HCT116 (cell line): ENCODE measurements at regions not wholly inside any gene's neighbourhood (a gene's known extent, or its start where the extent isn't known, plus 50 kb on each side); places are given as distances from the start of the nearest gene placed in this dataset.

ENCODE experiments used
- ATAC-seq: fragments of 200-7000 bp; cut with Tn5 transposase; 2 replicates; pipeline ENCODE4 v1.9.1; 2020; ENCODE audit warnings: mild to moderate bottlenecking, moderate library complexity
- BruUV-seq: library from RNA; stranded (reverse); fragments of 400-500 nt; replicated peaks from 2 replicates; lab custom pipeline; 2021; lab: Mats Ljungman, UMichigan
- CTCF ChIA-PET: fragments of 300-600 bp; sonication (Branson Sonifier 250); formaldehyde crosslinking; loops from one replicate; lab custom pipeline; 2021; ENCODE audit warnings: antibody characterized with exemption; lab: Charles Lee
- POLR2A ChIA-PET: fragments of 300-600, 350-600 bp; sonication (Branson Sonifier 250); formaldehyde crosslinking; loops from one replicate; lab custom pipeline; 2021; ENCODE audit warnings: antibody characterized with exemption; lab: Charles Lee
- RAD21 ChIA-PET, 2 experiments: fragments of 300-600 bp; sonication (Branson Sonifier 250); formaldehyde crosslinking; loops; one replicate each; lab custom pipeline; 2023; ENCODE audit warnings: low total read pairs in 2 of 2; ENCODE audit not compliant: uncharacterized antibody in 2 of 2, unreplicated experiment in 2 of 2, low non-redundant PET in 1 of 2; lab: Charles Lee
- DNase-seq: peaks from one replicate; pipeline ENCODE4 v3.0.0-alpha.2; 2010; ENCODE audit warnings: low read depth, low spot score
- H2AFZ ChIP-seq: fragments of 200-600 bp; shearing (Covaris generic), sonication (generic); 2 replicates; pipeline ENCODE4 v1.6.1; 2017; ENCODE audit warnings: low read depth, mixed run types, mixed read lengths, antibody characterized with exemption, low read length; ENCODE audit not compliant: poor library complexity, severe bottlenecking
- H3K27ac ChIP-seq: 2 replicates; pipeline ENCODE4 v1.5.1; 2012; ENCODE audit warnings: low read depth, low read length
- H3K27me3 ChIP-seq: fragments of 200-600 bp; sonication (generic); 2 replicates; pipeline ENCODE4 v1.6.1; 2016; ENCODE audit warnings: mixed run types, low read length, mixed read lengths; ENCODE audit not compliant: insufficient read depth
- H3K36me3 ChIP-seq, 2 experiments: fragments of 200-500 bp in 1 of 2; fragments of 200-600 bp in 1 of 2; sonication (Bioruptor generic) in 1 of 2; sonication (generic) in 1 of 2; 2 replicates each; pipeline versions ENCODE4 v1.5.1 to v1.6.1; 2014 to 2016; ENCODE audit warnings: low read length in 2 of 2, inconsistent platforms in 1 of 2, mixed read lengths in 1 of 2, mixed run types in 1 of 2; ENCODE audit not compliant: insufficient read depth in 2 of 2, control insufficient read depth in 1 of 2
- H3K4me1 ChIP-seq, 2 experiments: fragments of 200-600 bp in 1 of 2; sonication (generic) in 1 of 2; 2 replicates each; pipeline versions ENCODE4 v1.5.1 to v1.6.1; 2012 to 2017; ENCODE audit warnings: low read length in 2 of 2, inconsistent platforms in 1 of 2, mild to moderate bottlenecking in 1 of 2, mixed read lengths in 1 of 2, mixed run types in 1 of 2, moderate library complexity in 1 of 2; ENCODE audit not compliant: insufficient read depth in 2 of 2, control insufficient read depth in 1 of 2
- H3K4me2 ChIP-seq: fragments of 200-600 bp; sonication (generic); 2 replicates; pipeline ENCODE4 v1.6.1; 2017; ENCODE audit warnings: mixed run types, low read length, mixed read lengths
- H3K4me3 ChIP-seq, 2 experiments: fragments of 200-600 bp in 1 of 2; sonication (generic) in 1 of 2; replicated peaks in 1 of 2; 2 replicates each; pipeline ENCODE4 v1.5.1; 2011 to 2016; ENCODE audit warnings: low read length in 2 of 2, control low read depth in 1 of 2, low read depth in 1 of 2, mild to moderate bottlenecking in 1 of 2, mixed read lengths in 1 of 2, mixed run types in 1 of 2
- H3K79me2 ChIP-seq: fragments of 200-600 bp; sonication (generic); 2 replicates; pipeline ENCODE4 v1.6.1; 2017; ENCODE audit warnings: mild to moderate bottlenecking, mixed run types, low read length, moderate library complexity, mixed read lengths; ENCODE audit not compliant: insufficient read depth
- H3K9ac ChIP-seq: fragments of 200-600 bp; sonication (generic); 2 replicates; pipeline ENCODE4 v1.6.1; 2016; ENCODE audit warnings: low read length, mixed read lengths
- H3K9me2 ChIP-seq: fragments of 200-600 bp; sonication (generic), shearing (Covaris generic); 2 replicates; pipeline ENCODE4 v1.6.1; 2017; ENCODE audit warnings: mixed run types, mild to moderate bottlenecking, moderate library complexity; ENCODE audit not compliant: insufficient read depth
- H3K9me3 ChIP-seq, 2 experiments: fragments of 200-500 bp in 1 of 2; fragments of 200-600 bp in 1 of 2; sonication (Bioruptor generic) in 1 of 2; sonication (generic) in 1 of 2; 2 replicates each; pipeline ENCODE4 v1.6.1; 2014 to 2017; ENCODE audit warnings: low read length in 2 of 2, mixed read lengths in 2 of 2, inconsistent platforms in 1 of 2, low read depth in 1 of 2, mild to moderate bottlenecking in 1 of 2, mixed run types in 1 of 2, moderate library complexity in 1 of 2; ENCODE audit not compliant: control insufficient read depth in 1 of 2, insufficient read depth in 1 of 2
- H4K20me1 ChIP-seq: fragments of 200-600 bp; sonication (generic), shearing (Covaris generic); 2 replicates; pipeline ENCODE4 v1.6.1; 2017; ENCODE audit warnings: mixed run types, mild to moderate bottlenecking, moderate library complexity; ENCODE audit not compliant: insufficient read depth
- CBX3 ChIP-seq: IDR thresholded peaks from 2 replicates; pipeline ENCODE4 v1.6.1; 2012; ENCODE audit warnings: low read depth
- CEBPB ChIP-seq: IDR thresholded peaks from 2 replicates; pipeline ENCODE4 v1.6.1; 2012; ENCODE audit warnings: low read depth
- EGR1 ChIP-seq: IDR thresholded peaks from 2 replicates; pipeline ENCODE4 v1.6.1; 2012; ENCODE audit warnings: low read depth
- ELF1 ChIP-seq: IDR thresholded peaks from 2 replicates; pipeline ENCODE4 v1.6.1; 2012; ENCODE audit warnings: low read depth, borderline replicate concordance
- EZH2 ChIP-seq: fragments of 200-600 bp; sonication (generic); IDR thresholded peaks from 2 replicates; pipeline ENCODE4 v1.6.1; 2017; ENCODE audit warnings: antibody characterized with exemption, mixed run types
- EZH2phosphoT487 ChIP-seq: fragments of 200-600 bp; IDR thresholded peaks from 2 replicates; pipeline ENCODE4 v1.6.1; 2018; ENCODE audit warnings: antibody characterized with exemption, borderline replicate concordance
- FOSL1 ChIP-seq: IDR thresholded peaks from 2 replicates; pipeline ENCODE4 v1.6.1; 2012; ENCODE audit warnings: low read depth
- JUND ChIP-seq: IDR thresholded peaks from 2 replicates; pipeline ENCODE4 v1.6.1; 2012
- MAX ChIP-seq: IDR thresholded peaks from 2 replicates; pipeline ENCODE4 v1.6.1; 2012
- POLR2A ChIP-seq: IDR thresholded peaks from 2 replicates; pipeline ENCODE4 v1.7.0; 2011; ENCODE audit warnings: borderline replicate concordance; ENCODE audit not compliant: insufficient read depth, insufficient read length; ENCODE audit errors: extremely low read depth
- POLR2AphosphoS5 ChIP-seq: IDR thresholded peaks from 2 replicates; pipeline ENCODE4 v1.6.1; 2011; ENCODE audit warnings: mild to moderate bottlenecking, low read depth, low read length, moderate library complexity
- RAD21 ChIP-seq: IDR thresholded peaks from 2 replicates; pipeline ENCODE4 v1.6.1; 2012; ENCODE audit warnings: low read depth, mild to moderate bottlenecking
- REST ChIP-seq: IDR thresholded peaks from 2 replicates; pipeline ENCODE4 v1.6.1; 2012; ENCODE audit warnings: low read depth
- SIN3A ChIP-seq: IDR thresholded peaks from 2 replicates; pipeline ENCODE4 v1.6.1; 2012; ENCODE audit warnings: low read depth
- SP1 ChIP-seq: IDR thresholded peaks from 2 replicates; pipeline ENCODE4 v1.6.1; 2012; ENCODE audit warnings: low read depth
- SRF ChIP-seq: IDR thresholded peaks from 2 replicates; pipeline ENCODE4 v1.6.1; 2012; ENCODE audit warnings: low read depth
- YY1 ChIP-seq: IDR thresholded peaks from 2 replicates; pipeline ENCODE4 v1.6.1; 2011; ENCODE audit warnings: low read length, low read depth, moderate library complexity, mild to moderate bottlenecking; ENCODE audit not compliant: insufficient replicate concordance; ENCODE audit errors: extremely low read depth
- ZNF274 ChIP-seq: fragments of 200-500 bp; sonication (Bioruptor generic); IDR thresholded peaks from 2 replicates; pipeline ENCODE4 v1.6.1; 2014; ENCODE audit warnings: mild to moderate bottlenecking, low read depth, low read length, inconsistent platforms
- intact Hi-C: fragments of 100-400 bp; cut with micrococcal nuclease; formaldehyde crosslinking; loops from 2 replicates; pipeline ENCODE4 v1.10.0; 2022
- TF ChIP-seq, protein P1 (sequence below): IDR thresholded peaks from 2 replicates; pipeline ENCODE4 v1.6.1; 2011; ENCODE audit warnings: mild to moderate bottlenecking, low read length, moderate library complexity; ENCODE audit not compliant: insufficient replicate concordance; ENCODE audit errors: extremely low read depth
- TF ChIP-seq, protein P2 (sequence below), 3 experiments: fragments of 200-600 bp in 1 of 3; sonication (generic) in 1 of 3; IDR thresholded peaks in 2 of 3; conservative IDR thresholded peaks in 1 of 3; 2 replicates each; pipeline ENCODE4 v1.5.1; 2012 to 2017; ENCODE audit warnings: low read depth in 2 of 3, low read length in 2 of 3, antibody characterized with exemption in 1 of 3, borderline replicate concordance in 1 of 3, control low read depth in 1 of 3, mild to moderate bottlenecking in 1 of 3, mixed read lengths in 1 of 3, mixed run types in 1 of 3, moderate library complexity in 1 of 3; ENCODE audit not compliant: insufficient read depth in 1 of 3

DNA sequence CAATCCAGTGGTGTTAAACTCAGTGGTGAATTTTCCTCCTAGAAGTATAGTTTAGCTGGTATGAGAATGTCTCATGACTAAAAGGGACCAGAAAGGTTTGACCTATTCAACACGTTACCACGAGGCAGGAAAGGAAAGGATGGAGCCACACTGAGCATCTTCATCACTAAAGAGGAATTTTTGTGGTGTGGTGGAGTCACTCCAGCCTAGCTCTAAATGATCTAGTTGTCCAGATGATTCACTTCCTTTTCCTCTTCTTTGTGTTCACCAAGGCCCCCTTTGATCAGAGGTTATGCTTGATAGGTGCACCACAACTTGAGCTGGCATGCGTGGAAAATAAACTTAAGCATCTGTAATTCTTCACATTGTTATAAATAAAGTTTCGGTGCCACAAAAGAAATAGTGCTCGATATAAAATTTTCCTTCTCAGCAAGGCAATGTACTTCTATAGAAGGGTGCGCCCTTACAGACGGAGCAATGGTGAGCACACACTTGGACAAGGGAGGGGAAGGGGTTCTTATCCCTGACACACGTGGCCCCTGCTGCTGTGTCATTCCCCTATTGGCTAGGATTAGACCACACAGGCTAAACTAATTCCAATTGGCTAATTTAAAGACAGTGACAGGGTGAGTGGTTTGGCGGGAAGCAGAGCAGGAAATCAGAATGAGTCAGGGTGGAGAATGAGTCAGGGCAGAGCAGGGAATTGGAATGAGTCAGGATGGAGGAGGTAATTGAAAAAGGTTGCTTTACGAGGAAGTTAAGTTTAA, 254.6 kb downstream of the HS3ST3A1 start:
- Histone ChIP-seq H3K27ac (peak overlapping the region; percentile 67; the same call in 1 of the 2 replicates), H3K36me3 (no peaks in the 10 kb centered on the region), H3K4me2 (peak overlapping the region; percentile 46), H3K9me2 (no peaks in the 10 kb centered on the region), H3K27me3 (no peaks in the 10 kb centered on the region), H3K4me1 (peaks cover 11 to 41% of the 10 kb centered on the region in 2 experiments), H3K9ac (peak overlapping the region; percentile 32), H4K20me1 (no peaks in the 10 kb centered on the region), H3K9me3 (no peaks in the 10 kb centered on the region), H3K79me2 (no peaks in the 10 kb centered on the region), H3K4me3 (no peak overlapping the region), H2AFZ (no peak overlapping the region)
- ChIA-PET POLR2A (no interaction called here), CTCF (interaction anchor here (0.6 kb wide), 1 partner anchor 71 kb away, joined by 3 read pairs; no protein-coding TSS in a partner anchor), RAD21 (interaction anchor here in 1 of 2 experiments (0.7 kb wide), 1 partner anchor 1141 kb away, joined by 8 read pairs; no protein-coding TSS in a partner anchor)
- DNase-seq (peak; percentile 87), ATAC-seq (peak; percentile 89)
- intact Hi-C loops, result no loop called here
- TSS peak; percentile 96 for BruUV-seq
- TF ChIP-seq FOSL1, result peak; percentile 83
- peak; percentile 23; the same call in 1 of the 2 replicates for TF ChIP-seq POLR2AphosphoS5
- no peak for TF ChIP-seq ZNF274
- TF ChIP-seq, protein P1, sequence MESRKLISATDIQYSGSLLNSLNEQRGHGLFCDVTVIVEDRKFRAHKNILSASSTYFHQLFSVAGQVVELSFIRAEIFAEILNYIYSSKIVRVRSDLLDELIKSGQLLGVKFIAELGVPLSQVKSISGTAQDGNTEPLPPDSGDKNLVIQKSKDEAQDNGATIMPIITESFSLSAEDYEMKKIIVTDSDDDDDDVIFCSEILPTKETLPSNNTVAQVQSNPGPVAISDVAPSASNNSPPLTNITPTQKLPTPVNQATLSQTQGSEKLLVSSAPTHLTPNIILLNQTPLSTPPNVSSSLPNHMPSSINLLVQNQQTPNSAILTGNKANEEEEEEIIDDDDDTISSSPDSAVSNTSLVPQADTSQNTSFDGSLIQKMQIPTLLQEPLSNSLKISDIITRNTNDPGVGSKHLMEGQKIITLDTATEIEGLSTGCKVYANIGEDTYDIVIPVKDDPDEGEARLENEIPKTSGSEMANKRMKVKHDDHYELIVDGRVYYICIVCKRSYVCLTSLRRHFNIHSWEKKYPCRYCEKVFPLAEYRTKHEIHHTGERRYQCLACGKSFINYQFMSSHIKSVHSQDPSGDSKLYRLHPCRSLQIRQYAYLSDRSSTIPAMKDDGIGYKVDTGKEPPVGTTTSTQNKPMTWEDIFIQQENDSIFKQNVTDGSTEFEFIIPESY, result no peak
- TF ChIP-seq REST, result no peak
- no peak for TF ChIP-seq ELF1
- TF ChIP-seq, protein P2, sequence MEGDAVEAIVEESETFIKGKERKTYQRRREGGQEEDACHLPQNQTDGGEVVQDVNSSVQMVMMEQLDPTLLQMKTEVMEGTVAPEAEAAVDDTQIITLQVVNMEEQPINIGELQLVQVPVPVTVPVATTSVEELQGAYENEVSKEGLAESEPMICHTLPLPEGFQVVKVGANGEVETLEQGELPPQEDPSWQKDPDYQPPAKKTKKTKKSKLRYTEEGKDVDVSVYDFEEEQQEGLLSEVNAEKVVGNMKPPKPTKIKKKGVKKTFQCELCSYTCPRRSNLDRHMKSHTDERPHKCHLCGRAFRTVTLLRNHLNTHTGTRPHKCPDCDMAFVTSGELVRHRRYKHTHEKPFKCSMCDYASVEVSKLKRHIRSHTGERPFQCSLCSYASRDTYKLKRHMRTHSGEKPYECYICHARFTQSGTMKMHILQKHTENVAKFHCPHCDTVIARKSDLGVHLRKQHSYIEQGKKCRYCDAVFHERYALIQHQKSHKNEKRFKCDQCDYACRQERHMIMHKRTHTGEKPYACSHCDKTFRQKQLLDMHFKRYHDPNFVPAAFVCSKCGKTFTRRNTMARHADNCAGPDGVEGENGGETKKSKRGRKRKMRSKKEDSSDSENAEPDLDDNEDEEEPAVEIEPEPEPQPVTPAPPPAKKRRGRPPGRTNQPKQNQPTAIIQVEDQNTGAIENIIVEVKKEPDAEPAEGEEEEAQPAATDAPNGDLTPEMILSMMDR (IDR thresholded peaks at IDR 0.05 in 2 of 3, conservative IDR thresholded peaks at IDR 0.05 in 1 of 3; ENCODE audit: borderline replicate concordance in 1 of 3, insufficient read depth in 1 of 3, low read depth in 2 of 3, low read length in 2 of 3), result no peak
- peak; percentile 50; the same call in 1 of the 2 replicates for TF ChIP-seq MAX
- TF ChIP-seq POLR2A, result no peak
- no peak for TF ChIP-seq EGR1
- TF ChIP-seq RAD21, result 0 out of 2 replicates have a peak, but pooled peaks have one; percentile 2
- TF ChIP-seq SP1, result peak; percentile 56
- peak; percentile 36 for TF ChIP-seq CEBPB
- TF ChIP-seq EZH2, result no peak
- TF ChIP-seq CBX3, result peak; percentile 53
- no peak for TF ChIP-seq SIN3A
- no peak for TF ChIP-seq YY1
- no peak for TF ChIP-seq EZH2phosphoT487
- peak; percentile 81 for TF ChIP-seq JUND
- peak; percentile 56; the same call in 1 of the 2 replicates for TF ChIP-seq SRF
